Lower leg skin (tissue), 4 donors: ENCODE measurements at regions not wholly inside any gene's neighbourhood (a gene's known extent, or its start where the extent isn't known, plus 50 kb on each side); places are given as distances from the start of the nearest gene placed in this dataset.
"Not testable (repeated sequence)": the region's sequence is repeated elsewhere in the genome, so short reads cannot be mapped to it uniquely, and the experiment has no call there.

Experiments used
- DNase-seq, 2 donors: peaks; one replicate each; pipeline ENCODE4 v3.0.0-alpha.2; 2019; ENCODE audit warnings: low spot score in 2 of 2
- H3K4me3 ChIP-seq: fragments of 200-600 bp; sonication (generic); 2 replicates; pipeline ENCODE4 v1.5.1; 2017; ENCODE audit warnings: mild to moderate bottlenecking, low read depth; ENCODE audit not compliant: poor library complexity, severe bottlenecking
- POLR2A ChIP-seq, 2 donors: fragments of 450-650 bp; IDR thresholded peaks; one replicate each; pipeline ENCODE4 v1.6.1; 2016 to 2017; ENCODE audit warnings: antibody characterized with exemption in 2 of 2, mild to moderate bottlenecking in 1 of 2, moderate library complexity in 1 of 2
- WGBS, 2 donors: methylation state at CpG; one replicate each; pipeline ENCODE4 v1.1.5; 2018; 5-methylcytosine and 5-hydroxymethylcytosine counted together
- intact Hi-C: fragments of 100-400 bp; cut with DNase I; formaldehyde crosslinking; loops from one replicate; pipeline ENCODE4 v1.15.0; 2023; ENCODE audit warnings: low total_unique reads
- TF ChIP-seq, protein P1 (sequence below), 3 donors: fragments of 450-650 bp; IDR thresholded peaks; one replicate each; pipeline ENCODE4 v1.5.1; 2016; ENCODE audit warnings: antibody characterized with exemption in 3 of 3, mild to moderate bottlenecking in 3 of 3, moderate library complexity in 2 of 3

DNA sequence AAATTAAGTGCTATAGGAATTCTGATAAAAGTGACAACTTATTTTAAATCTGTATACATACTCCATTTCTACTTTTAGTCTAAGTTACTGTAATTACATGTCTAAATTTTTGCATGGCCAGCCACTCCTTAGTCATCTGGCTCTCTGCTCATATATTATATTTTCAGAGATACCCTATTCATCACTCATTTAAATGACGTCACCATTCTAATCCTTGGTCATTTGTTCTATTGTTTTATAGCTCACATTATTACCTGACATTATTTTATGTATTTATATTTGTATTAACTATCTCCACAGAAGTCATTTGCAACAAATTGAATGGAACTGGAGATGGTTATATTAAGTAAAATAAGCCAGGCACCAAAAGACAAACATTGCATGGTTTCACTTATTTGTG lies 179.6 kb upstream of the CXorf51A start:
- no peak overlapping the region for H3K4me3 ChIP-seq
- 53 to 74% methylated on average over 1 of the region's 1 CpG for WGBS, 2 donors
- intact Hi-C loops, result no loop called here
- DNase-seq, result no peak
- TF ChIP-seq POLR2A (IDR thresholded peaks at IDR 0.05), result no peak
- TF ChIP-seq, protein P1, sequence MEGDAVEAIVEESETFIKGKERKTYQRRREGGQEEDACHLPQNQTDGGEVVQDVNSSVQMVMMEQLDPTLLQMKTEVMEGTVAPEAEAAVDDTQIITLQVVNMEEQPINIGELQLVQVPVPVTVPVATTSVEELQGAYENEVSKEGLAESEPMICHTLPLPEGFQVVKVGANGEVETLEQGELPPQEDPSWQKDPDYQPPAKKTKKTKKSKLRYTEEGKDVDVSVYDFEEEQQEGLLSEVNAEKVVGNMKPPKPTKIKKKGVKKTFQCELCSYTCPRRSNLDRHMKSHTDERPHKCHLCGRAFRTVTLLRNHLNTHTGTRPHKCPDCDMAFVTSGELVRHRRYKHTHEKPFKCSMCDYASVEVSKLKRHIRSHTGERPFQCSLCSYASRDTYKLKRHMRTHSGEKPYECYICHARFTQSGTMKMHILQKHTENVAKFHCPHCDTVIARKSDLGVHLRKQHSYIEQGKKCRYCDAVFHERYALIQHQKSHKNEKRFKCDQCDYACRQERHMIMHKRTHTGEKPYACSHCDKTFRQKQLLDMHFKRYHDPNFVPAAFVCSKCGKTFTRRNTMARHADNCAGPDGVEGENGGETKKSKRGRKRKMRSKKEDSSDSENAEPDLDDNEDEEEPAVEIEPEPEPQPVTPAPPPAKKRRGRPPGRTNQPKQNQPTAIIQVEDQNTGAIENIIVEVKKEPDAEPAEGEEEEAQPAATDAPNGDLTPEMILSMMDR (IDR thresholded peaks at IDR 0.05), result no peak

DNA sequence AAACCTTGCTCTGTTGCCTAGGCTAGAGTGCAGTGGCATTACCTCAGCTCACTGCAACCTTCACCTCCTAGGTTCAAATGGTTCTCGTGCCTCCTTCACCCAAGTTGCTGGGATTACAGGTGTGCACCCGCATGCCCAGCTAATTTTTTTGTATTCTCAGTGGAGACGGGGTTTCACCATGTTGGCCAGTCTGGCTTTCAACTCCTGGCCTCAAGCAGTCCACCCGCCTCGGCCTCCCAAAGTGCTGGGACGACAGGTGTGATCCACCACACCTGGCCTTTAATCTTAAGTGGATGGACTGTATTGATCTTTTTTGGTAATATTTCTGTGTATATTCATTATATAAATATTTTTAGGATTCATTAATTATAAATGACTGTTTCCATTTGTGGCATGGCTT lies 158.7 kb upstream of the CXorf51A start:
- no peak for DNase-seq
- H3K4me3 ChIP-seq, result no peak overlapping the region
- 81 to 93% methylated on average over 6 of the region's 6 CpGs for WGBS, 2 donors
- intact Hi-C loops, result no loop called here
- TF ChIP-seq, protein P1 (IDR thresholded peaks at IDR 0.05), result no peak
- no peak for TF ChIP-seq POLR2A (IDR thresholded peaks at IDR 0.05)

DNA sequence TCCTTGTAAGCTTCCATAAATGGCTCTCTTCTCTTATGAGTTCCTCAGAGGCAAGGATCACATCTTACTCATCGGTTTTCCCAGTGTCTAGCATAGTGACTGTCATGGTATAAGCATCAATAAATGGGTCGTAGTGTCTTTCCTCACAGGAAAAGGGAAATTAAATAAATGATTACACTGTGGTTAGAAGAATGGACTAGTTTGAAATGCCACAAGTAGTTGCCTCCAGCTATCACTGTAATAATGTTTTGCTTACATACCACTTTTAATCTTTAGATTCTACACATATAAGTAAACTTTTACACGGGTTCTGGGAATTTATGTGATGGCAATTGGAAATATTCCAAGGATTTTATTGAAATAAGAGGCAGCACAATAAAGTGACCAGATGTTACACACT lies 152.8 kb upstream of the CXorf51A start:
- TF ChIP-seq, protein P1 (IDR thresholded peaks at IDR 0.05), result no peak
- no peak for TF ChIP-seq POLR2A (IDR thresholded peaks at IDR 0.05)
- intact Hi-C loops, result no loop called here
- 46 to 50% methylated on average over 3 of the region's 3 CpGs for WGBS, 2 donors
- DNase-seq, result no peak
- H3K4me3 ChIP-seq, result no peak overlapping the region

DNA sequence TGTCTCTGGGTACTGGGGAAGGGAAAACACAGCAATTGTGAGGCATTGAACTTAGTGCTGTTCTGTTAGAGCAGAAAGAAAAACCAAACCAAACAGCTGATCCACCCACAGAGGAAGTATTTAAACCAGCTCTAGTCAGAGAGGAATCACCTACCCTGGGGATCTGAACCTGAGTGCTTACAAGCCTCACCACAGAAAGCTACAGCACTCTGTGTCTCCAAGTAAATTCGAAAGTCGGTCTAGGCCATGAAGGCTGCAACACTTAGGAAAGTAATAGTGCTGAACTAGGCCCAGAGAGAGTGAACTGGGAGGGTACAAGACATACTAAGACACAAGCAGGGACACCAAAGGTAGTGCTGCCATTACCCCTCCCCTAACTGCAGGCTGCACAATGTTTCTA lies 142.2 kb upstream of the CXorf51A start:
- DNase-seq, result no peak
- no peak overlapping the region for H3K4me3 ChIP-seq
- WGBS, 2 donors, result 78 to 80% methylated on average over 2 of the region's 2 CpGs
- intact Hi-C loops, result no loop called here
- no peak for TF ChIP-seq POLR2A (IDR thresholded peaks at IDR 0.05)
- TF ChIP-seq, protein P1 (IDR thresholded peaks at IDR 0.05), result no peak

DNA sequence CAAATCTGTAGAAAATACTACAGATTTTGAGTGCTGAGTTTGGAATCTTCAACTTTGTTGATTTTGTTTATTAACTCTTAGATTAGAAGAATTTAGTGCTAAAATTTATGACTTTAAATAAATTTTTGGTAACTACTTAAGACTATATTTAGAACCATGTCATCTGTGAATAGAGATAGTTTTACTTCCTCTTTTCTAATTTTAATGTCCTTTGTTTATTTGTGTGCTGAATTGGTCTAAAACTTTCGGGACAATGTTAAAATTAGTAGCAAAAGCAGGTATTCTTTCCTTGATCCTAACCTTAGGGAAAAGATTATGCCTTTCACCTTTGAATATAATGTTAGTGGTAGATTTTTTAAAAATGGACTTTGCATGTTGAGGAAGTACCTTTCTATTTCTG lies 119.7 kb upstream of the CXorf51A start:
- 50 to 67% methylated on average over 1 of the region's 1 CpG for WGBS, 2 donors
- H3K4me3 ChIP-seq, result no peak overlapping the region

DNA sequence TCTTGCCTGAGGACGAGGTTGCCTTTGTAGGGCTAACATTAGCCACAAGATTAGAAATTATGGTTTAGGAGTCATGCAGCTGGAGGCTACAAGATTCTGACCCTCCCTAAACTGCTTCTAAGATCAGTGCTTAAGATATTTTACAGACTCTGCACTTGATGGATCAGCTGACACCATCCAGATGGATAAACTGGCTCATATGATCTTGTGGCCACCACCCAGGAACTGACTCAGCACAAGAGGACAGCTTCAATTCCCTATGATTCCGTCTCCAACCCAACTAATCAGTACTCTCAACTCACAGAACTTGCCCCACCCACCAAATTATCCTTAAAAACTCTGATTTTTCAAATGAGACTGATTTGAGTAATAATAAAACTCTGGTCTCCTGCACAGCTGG lies 118.5 kb upstream of the CXorf51A start:
- 45 to 49% methylated on average over 2 of the region's 2 CpGs for WGBS, 2 donors
- DNase-seq, H3K4me3 ChIP-seq: not testable (repeated sequence)

More for the DNA sequence above, 119.7 kb upstream of the CXorf51A start:
- TF ChIP-seq POLR2A (IDR thresholded peaks at IDR 0.05), result no peak
- TF ChIP-seq, protein P1 (IDR thresholded peaks at IDR 0.05), result no peak
- intact Hi-C loops, result no loop called here
- DNase-seq, result no peak

More for the DNA sequence above, 118.5 kb upstream of the CXorf51A start:
- intact Hi-C loops, result not testable (repeated sequence)
